ENCODE measurements at regions not wholly inside any gene's neighbourhood (a gene's known extent, or its start where the extent isn't known, plus 50 kb on each side); places are given as distances from the start of the nearest gene placed in this dataset.

DNA sequence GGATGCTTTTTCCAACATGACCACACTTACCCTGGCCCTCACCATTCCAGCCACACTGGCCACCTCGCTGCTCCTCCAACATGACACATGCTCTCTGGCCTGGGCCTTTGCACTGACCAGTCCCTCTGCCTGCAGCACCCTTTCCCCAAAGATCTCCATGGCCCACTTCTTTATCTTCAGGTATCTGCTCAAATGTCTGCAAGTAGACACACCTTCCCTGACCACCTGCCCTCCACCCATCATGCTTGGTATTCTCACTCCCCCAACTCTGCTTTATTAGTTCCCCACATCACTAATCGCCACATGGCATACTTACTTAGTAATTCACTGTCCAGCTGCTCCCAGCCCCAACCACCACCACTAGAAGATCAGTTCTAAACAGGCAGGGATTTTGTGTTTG lies 214.2 kb downstream of the BCL11A start:
- TF ChIP-seq, protein P1, sequence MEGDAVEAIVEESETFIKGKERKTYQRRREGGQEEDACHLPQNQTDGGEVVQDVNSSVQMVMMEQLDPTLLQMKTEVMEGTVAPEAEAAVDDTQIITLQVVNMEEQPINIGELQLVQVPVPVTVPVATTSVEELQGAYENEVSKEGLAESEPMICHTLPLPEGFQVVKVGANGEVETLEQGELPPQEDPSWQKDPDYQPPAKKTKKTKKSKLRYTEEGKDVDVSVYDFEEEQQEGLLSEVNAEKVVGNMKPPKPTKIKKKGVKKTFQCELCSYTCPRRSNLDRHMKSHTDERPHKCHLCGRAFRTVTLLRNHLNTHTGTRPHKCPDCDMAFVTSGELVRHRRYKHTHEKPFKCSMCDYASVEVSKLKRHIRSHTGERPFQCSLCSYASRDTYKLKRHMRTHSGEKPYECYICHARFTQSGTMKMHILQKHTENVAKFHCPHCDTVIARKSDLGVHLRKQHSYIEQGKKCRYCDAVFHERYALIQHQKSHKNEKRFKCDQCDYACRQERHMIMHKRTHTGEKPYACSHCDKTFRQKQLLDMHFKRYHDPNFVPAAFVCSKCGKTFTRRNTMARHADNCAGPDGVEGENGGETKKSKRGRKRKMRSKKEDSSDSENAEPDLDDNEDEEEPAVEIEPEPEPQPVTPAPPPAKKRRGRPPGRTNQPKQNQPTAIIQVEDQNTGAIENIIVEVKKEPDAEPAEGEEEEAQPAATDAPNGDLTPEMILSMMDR (IDR thresholded peaks at IDR 0.05; ENCODE audit: low read depth, low read length): no peak
- no peak for TF ChIP-seq EZH2phosphoT487 (IDR thresholded peaks at IDR 0.05; ENCODE audit: low read depth)

Measured in OCI-LY3 (cell line).